Keratinocyte (primary cell): ENCODE measurements at regions not wholly inside any gene's neighbourhood (a gene's known extent, or its start where the extent isn't known, plus 50 kb on each side); places are given as distances from the start of the nearest gene placed in this dataset.

ENCODE experiments used
- CTCF ChIP-seq, 3 experiments: IDR thresholded peaks in 1 of 3; conservative IDR thresholded peaks in 1 of 3; optimal IDR thresholded peaks in 1 of 3; 2 replicates in 2 of 3; 3 replicates in 1 of 3; pipeline versions ENCODE3 to v1.5.1; 2011; ENCODE audit warnings: low read length in 3 of 3, mild to moderate bottlenecking in 3 of 3, moderate library complexity in 2 of 3, control low read depth in 1 of 3, inconsistent platforms in 1 of 3; ENCODE audit not compliant: insufficient read depth in 2 of 3; ENCODE audit errors: extremely low read depth in 1 of 3
- EZH2 ChIP-seq: IDR thresholded peaks from one replicate; pipeline ENCODE4 v1.6.1; 2012; ENCODE audit warnings: inconsistent platforms, mild to moderate bottlenecking, low read length, moderate library complexity

GRCh38 chr21:21828130-21828529, 829.9 kb downstream of the NCAM2 start:
- no peak for TF ChIP-seq CTCF (optimal IDR thresholded peaks at IDR 0.05 in 1 of 3, IDR thresholded peaks at IDR 0.05 in 1 of 3, conservative IDR thresholded peaks at IDR 0.05 in 1 of 3; ENCODE audit: extremely low read depth in 1 of 3, insufficient read depth in 2 of 3, low read length in 3 of 3)
- no peak for TF ChIP-seq EZH2
